ENCODE measurements at regions not wholly inside any gene's neighbourhood (a gene's known extent, or its start where the extent isn't known, plus 50 kb on each side); places are given as distances from the start of the nearest gene placed in this dataset.

DNA sequence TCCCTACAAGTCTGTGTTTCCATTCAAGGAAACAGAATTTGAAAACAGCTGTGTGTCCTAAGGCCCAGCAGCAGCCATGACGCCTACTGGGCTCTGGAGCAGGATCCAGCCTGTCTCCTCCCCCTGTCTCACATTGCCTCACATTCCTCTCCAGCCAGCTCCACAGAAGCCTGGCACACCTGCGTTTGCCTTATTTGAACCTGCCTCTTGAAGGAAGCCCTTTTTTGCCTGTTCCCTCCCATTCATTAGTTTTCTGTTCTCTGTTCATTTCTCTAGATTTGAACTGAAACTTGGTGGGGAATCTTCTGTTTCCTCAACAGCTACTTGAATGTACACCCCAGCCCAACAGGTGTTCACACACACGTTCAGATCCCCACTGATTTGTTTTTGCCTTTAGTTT, 890.5 kb downstream of the TUSC7 start:
- H3K36me3 Mint-ChIP-seq (ENCODE audit: low read depth), result no peaks in the 10 kb centered on the region
- no peak overlapping the region for H3K4me3 Mint-ChIP-seq
- no peak for DNase-seq
- H3K27ac Mint-ChIP-seq, result no peak overlapping the region
- TF ChIP-seq, protein P1, sequence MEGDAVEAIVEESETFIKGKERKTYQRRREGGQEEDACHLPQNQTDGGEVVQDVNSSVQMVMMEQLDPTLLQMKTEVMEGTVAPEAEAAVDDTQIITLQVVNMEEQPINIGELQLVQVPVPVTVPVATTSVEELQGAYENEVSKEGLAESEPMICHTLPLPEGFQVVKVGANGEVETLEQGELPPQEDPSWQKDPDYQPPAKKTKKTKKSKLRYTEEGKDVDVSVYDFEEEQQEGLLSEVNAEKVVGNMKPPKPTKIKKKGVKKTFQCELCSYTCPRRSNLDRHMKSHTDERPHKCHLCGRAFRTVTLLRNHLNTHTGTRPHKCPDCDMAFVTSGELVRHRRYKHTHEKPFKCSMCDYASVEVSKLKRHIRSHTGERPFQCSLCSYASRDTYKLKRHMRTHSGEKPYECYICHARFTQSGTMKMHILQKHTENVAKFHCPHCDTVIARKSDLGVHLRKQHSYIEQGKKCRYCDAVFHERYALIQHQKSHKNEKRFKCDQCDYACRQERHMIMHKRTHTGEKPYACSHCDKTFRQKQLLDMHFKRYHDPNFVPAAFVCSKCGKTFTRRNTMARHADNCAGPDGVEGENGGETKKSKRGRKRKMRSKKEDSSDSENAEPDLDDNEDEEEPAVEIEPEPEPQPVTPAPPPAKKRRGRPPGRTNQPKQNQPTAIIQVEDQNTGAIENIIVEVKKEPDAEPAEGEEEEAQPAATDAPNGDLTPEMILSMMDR (IDR thresholded peaks at IDR 0.05), result no peak
- no peaks in the 10 kb centered on the region for H3K4me1 Mint-ChIP-seq (ENCODE audit: low read depth)
- H3K27me3 Mint-ChIP-seq (ENCODE audit: insufficient read depth), result peaks cover 3% of the 10 kb centered on the region
- no peaks in the 10 kb centered on the region; the same call in 1 of the 2 replicates for H3K9me3 Mint-ChIP-seq

DNA sequence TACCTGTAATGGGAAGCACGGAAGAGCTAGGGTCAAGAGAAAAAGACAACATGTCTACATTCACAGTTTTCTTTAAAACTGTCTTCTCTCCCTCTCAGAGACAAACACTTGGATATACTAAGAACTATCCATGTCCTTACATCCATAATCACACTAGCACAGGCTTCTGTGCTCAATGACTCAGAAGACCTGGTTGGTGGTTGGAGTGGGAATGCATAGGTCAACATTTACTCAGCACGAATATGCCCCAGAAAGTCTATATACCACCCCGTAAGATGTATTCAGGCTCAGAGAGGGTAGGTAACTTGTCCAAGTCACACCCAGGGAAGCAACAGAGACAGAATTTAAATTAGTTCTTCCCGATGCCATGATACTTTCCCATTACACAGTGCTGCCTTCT, 891.1 kb downstream of the TUSC7 start:
- Mint-ChIP-seq H3K27ac (no peak overlapping the region), H3K9me3 (no peaks in the 10 kb centered on the region; the same call in 1 of the 2 replicates), H3K4me3 (no peak overlapping the region), H3K4me1 (ENCODE audit: low read depth) (no peaks in the 10 kb centered on the region), H3K36me3 (ENCODE audit: low read depth) (no peaks in the 10 kb centered on the region), H3K27me3 (ENCODE audit: insufficient read depth) (peaks cover 3% of the 10 kb centered on the region)
- no peak for DNase-seq
- TF ChIP-seq, protein P1 (IDR thresholded peaks at IDR 0.05), result no peak

DNA sequence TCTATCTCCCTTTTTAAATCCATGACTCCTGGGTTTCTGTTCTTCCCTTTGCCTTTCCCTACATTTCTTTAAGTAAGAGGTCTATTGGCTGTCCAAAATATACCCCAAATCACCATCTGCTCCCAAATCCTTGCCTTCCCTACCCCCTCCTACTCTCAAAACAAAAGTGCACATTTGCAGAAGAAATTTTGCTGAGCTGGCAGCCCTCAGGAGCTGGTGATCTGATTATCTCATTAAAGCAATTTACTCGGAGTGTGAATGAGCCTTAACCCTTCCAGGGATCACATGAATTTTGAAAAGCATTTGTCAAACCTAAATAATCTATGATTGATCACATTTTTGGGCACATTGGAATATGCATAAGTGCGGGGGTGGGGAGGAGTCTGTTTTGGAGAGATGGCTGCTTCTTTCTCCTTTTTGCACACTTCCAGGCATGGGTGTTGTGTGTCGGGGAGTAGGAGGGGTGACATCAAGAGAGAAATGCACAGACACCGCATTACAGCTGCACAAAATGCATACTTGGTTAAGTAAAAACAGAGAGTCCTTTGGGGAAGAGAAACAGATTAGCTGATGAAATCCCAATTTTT, 892.6 kb downstream of the TUSC7 start:
- Mint-ChIP-seq H3K36me3 (ENCODE audit: low read depth) (no peaks in the 10 kb centered on the region), H3K27me3 (ENCODE audit: insufficient read depth) (peaks cover 3% of the 10 kb centered on the region), H3K9me3 (no peaks in the 10 kb centered on the region; the same call in 1 of the 2 replicates), H3K4me3 (no peak overlapping the region), H3K4me1 (ENCODE audit: low read depth) (no peaks in the 10 kb centered on the region), H3K27ac (no peak overlapping the region)
- TF ChIP-seq, protein P1 (IDR thresholded peaks at IDR 0.05), result no peak
- no peak for DNase-seq

DNA sequence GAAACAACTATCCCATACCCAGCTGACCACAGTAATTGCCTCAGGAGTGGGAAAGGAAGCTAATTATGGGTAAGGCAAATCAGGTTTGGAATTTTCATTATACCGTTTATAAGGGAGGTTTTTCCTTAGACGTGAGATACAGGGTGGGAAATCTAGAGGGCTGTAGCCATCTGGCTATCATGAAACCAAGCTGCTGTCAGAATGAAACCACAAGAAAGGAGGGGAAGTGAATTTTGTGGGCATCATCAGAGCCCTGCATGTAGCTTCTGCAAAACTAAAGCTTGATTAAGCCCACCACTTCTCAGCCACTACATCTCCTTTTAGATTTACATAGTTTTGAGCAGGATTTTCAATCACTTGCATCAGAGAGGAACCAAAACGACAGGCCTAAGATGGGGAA, 893.5 kb downstream of the TUSC7 start:
- TF ChIP-seq, protein P1 (IDR thresholded peaks at IDR 0.05), result no peak
- Mint-ChIP-seq H3K36me3 (ENCODE audit: low read depth) (no peaks in the 10 kb centered on the region), H3K27ac (no peak overlapping the region), H3K27me3 (ENCODE audit: insufficient read depth) (peaks cover 3% of the 10 kb centered on the region), H3K4me1 (ENCODE audit: low read depth) (no peaks in the 10 kb centered on the region), H3K9me3 (no peaks in the 10 kb centered on the region; the same call in 1 of the 2 replicates), H3K4me3 (no peak overlapping the region)
- no peak for DNase-seq

DNA sequence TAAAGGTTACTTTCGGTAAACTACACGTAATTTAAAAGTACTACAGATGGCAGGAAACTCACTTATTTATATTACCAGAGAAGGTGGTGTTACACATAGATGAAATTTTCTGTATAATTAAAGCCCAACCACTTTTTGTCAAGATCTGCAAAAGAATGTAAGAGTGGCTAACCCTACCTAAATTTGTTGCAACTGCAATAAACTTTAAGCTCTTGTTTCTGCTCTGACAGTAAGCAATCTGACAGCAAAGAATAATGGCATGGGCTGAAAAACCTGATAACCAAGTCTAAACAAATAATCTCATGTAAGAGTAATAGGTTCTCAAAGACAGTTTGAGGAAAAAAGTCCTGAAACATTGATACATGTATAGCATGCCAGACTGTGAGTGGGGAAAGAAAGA, 897.3 kb downstream of the TUSC7 start:
- H3K4me3 Mint-ChIP-seq, result no peak overlapping the region
- no peak for DNase-seq

More for the DNA sequence above, 897.3 kb downstream of the TUSC7 start:
- no peaks in the 10 kb centered on the region for H3K36me3 Mint-ChIP-seq (ENCODE audit: low read depth)
- H3K27me3 Mint-ChIP-seq (ENCODE audit: insufficient read depth), result peaks cover 3% of the 10 kb centered on the region
- TF ChIP-seq, protein P1 (IDR thresholded peaks at IDR 0.05), result no peak
- H3K9me3 Mint-ChIP-seq, result peaks cover 7% of the 10 kb centered on the region
- no peak overlapping the region for H3K27ac Mint-ChIP-seq
- H3K4me1 Mint-ChIP-seq (ENCODE audit: low read depth), result no peaks in the 10 kb centered on the region
